SJCRH30 (cell line): ENCODE measurements at regions not wholly inside any gene's neighbourhood (a gene's known extent, or its start where the extent isn't known, plus 50 kb on each side); places are given as distances from the start of the nearest gene placed in this dataset.
"Not testable (repeated sequence)": the region's sequence is repeated elsewhere in the genome, so short reads cannot be mapped to it uniquely, and the experiment has no call there.

Experiments
- DNase-seq, 2 experiments: peaks; one replicate each; pipeline ENCODE4 v3.0.0-alpha.2; 2015 to 2020
- H3K27ac ChIP-seq: fragments of 250-450 bp; sonication (Bioruptor Pico); 2 replicates; pipeline ENCODE4 v1.5.1; 2020; ENCODE audit warnings: mild to moderate bottlenecking, moderate library complexity
- H3K27me3 ChIP-seq: fragments of 250-450 bp; sonication (Bioruptor Pico); 2 replicates; pipeline ENCODE4 v1.5.1; 2020; ENCODE audit warnings: mild to moderate bottlenecking, moderate library complexity
- H3K36me3 ChIP-seq: fragments of 250-450 bp; sonication (Bioruptor Pico); 2 replicates; pipeline ENCODE4 v1.5.1; 2020; ENCODE audit warnings: mild to moderate bottlenecking, moderate library complexity
- H3K4me1 ChIP-seq: fragments of 250-450 bp; sonication (Bioruptor Pico); 2 replicates; pipeline ENCODE4 v1.5.1; 2020; ENCODE audit warnings: mild to moderate bottlenecking, moderate library complexity
- H3K4me3 ChIP-seq: fragments of 250-450 bp; sonication (Bioruptor Pico); 2 replicates; pipeline ENCODE4 v1.5.1; 2020; ENCODE audit warnings: mild to moderate bottlenecking, moderate library complexity
- H3K9me3 ChIP-seq: fragments of 250-450 bp; sonication (Bioruptor Pico); replicated peaks from 2 replicates; pipeline ENCODE4 v1.5.1; 2020; ENCODE audit warnings: mild to moderate bottlenecking, moderate library complexity

DNA sequence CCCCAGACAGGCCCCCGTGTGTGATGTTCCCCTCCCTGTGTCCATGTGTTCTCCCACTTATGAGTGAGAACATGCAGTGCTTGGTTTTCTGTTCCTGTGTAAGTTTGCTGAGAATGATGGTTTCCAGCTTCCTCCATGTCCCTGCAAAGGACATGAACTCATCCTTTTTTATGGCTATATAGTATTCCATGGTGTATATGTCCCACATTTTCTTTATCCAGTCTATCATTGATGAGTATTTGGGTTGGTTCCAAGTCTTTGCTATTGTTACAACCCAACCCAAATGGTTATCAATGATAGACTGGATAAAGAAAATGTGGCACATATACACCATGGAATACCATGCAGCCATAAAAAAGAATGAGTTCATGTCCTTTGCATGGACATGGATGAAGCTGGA lies 184.5 kb downstream of the PDCD6IP start:
- not testable (repeated sequence) for H3K4me1 ChIP-seq, H3K27ac ChIP-seq, H3K4me3 ChIP-seq, DNase-seq, H3K27me3 ChIP-seq, H3K36me3 ChIP-seq, H3K9me3 ChIP-seq

DNA sequence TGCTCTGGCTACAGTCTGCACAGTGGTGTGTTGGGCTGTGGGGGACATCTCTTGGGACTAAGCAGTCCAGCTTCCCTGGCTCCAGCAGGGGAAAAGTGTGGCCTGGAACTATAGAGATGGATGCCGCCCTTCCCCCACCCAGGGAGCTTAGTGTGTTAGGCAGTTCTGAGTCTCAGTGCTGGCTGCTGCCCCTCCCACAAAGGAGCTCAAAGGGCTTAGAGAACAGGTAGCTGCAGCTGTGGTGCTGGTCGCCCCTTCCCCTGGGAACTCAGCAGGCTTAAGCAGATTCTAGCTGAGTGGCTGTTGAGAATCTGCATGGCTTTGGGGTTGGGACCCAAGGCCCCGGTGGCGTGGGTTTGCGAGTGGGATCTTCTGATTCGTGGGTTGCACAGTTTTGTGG lies 190.8 kb downstream of the PDCD6IP start:
- no peak overlapping the region for H3K4me3 ChIP-seq
- H3K27ac ChIP-seq: no peak overlapping the region
- H3K4me1 ChIP-seq: no peaks in the 10 kb centered on the region
- H3K9me3 ChIP-seq: no peaks in the 10 kb centered on the region
- no peak for DNase-seq
- no peaks in the 10 kb centered on the region for H3K27me3 ChIP-seq
- no peaks in the 10 kb centered on the region for H3K36me3 ChIP-seq

DNA sequence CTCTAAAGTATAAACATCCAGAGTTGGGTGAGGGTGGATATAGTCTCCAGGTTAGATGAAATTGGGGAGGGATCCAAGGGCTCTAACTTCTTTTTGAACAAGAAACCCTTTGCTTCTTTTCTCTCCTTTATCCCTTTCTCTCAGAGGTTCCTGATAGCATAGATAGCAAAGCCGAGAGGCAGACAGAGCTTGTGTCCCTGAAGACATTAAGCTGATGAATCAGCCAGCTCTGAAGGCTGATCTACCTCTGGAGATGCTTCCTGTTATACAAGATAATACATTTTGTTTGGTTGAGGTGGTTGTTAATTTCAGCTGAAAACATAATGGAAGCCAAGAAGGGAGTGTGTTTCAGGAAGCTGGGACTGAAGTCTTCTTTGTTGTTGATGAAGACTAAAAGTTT lies 193.2 kb downstream of the PDCD6IP start:
- H3K36me3 ChIP-seq: no peaks in the 10 kb centered on the region
- no peak overlapping the region for H3K4me3 ChIP-seq
- no peaks in the 10 kb centered on the region for H3K4me1 ChIP-seq
- H3K9me3 ChIP-seq: no peaks in the 10 kb centered on the region
- H3K27me3 ChIP-seq: no peaks in the 10 kb centered on the region
- no peak for DNase-seq
- H3K27ac ChIP-seq: no peak overlapping the region

DNA sequence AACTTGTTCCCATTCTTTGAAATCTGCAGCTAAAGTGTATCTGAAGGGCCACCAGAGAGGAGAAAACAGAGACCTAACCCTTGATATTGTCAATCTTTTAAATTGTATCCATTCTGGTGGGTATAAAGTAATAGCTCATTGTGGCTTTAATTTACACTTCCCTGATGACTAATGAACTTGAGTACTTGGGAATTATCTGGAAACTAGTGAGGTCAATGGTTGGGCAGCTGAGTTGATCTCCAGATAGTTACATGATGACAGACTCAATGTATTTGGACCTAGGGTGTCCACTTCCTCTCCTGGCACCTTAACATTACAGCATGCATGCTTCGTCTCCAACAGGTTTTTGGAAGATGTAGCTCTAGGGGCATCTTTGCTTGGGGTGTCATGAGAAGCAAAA lies 195.2 kb downstream of the PDCD6IP start:
- DNase-seq: no peak
- no peaks in the 10 kb centered on the region for H3K27me3 ChIP-seq
- H3K4me3 ChIP-seq: no peak overlapping the region
- no peak overlapping the region for H3K27ac ChIP-seq
- H3K4me1 ChIP-seq: no peaks in the 10 kb centered on the region
- H3K36me3 ChIP-seq: no peaks in the 10 kb centered on the region
- H3K9me3 ChIP-seq: no peaks in the 10 kb centered on the region

DNA sequence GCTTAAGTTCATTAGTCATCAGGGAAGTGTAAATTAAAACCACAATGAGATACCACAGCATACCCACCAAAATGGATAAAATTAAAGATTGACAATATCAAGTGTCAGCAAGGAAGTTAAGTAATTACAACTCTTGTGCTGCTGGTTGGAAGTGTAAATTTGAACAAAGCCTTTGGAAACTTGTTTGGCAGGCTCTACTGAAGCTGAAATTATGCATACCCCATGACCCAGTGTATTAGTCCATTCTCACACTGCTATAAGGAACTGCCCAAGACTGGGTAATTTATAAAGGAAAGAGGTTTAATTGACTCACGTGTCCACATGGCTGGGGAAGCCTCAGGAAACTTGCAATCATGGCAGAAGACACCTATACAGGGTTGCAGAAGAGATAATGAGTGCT lies 196.1 kb downstream of the PDCD6IP start:
- DNase-seq: no peak
- H3K4me3 ChIP-seq: no peak overlapping the region
- H3K27ac ChIP-seq: no peak overlapping the region
- H3K9me3 ChIP-seq: no peaks in the 10 kb centered on the region
- no peaks in the 10 kb centered on the region for H3K27me3 ChIP-seq
- no peaks in the 10 kb centered on the region for H3K36me3 ChIP-seq
- H3K4me1 ChIP-seq: no peaks in the 10 kb centered on the region

DNA sequence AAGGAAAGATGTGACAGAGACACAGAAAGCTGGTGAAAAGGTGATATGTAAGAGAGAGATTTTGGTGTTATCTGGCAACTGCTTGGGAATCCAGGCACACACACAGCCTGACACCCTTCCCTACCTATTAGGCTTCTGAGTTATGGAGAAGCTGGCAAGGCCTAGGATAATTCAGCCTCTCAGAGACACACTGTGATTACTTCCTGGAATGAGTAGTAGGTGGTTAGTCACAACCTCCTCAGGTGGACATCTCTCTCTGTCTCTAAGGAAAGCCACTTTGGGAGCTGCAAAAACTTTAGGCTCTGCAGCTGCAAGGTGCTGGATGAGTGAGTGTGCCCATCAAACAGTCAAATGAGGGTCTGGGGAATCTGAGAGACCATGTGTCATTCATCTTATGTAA lies 201.9 kb downstream of the PDCD6IP start:
- Histone ChIP-seq H3K4me3 (no peak overlapping the region), H3K27me3 (no peaks in the 10 kb centered on the region), H3K9me3 (no peaks in the 10 kb centered on the region), H3K36me3 (no peaks in the 10 kb centered on the region), H3K27ac (no peak overlapping the region), H3K4me1 (no peaks in the 10 kb centered on the region)
- no peak for DNase-seq

DNA sequence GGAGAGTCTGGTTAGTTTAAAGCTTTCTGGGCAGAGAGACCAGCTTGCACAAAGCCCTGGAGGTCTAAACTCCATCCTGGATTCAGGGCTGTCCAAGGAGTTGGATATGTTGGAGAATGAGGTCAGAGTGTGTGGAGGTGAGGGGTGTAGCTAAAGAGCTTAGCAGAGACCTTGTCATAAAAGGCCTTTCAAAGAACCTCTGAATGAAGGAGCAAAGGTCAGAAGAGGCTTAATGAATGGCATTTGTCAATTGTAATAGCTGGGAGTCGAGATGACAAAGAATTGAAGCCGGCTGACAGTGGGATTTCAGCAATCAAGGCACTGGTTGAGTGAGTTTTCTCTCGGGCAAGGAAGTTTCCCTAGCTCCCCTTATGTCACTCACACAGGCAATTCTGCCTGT lies 202.6 kb downstream of the PDCD6IP start:
- no peak for DNase-seq
- H3K36me3 ChIP-seq: no peaks in the 10 kb centered on the region
- no peaks in the 10 kb centered on the region for H3K9me3 ChIP-seq
- no peak overlapping the region for H3K27ac ChIP-seq
- no peaks in the 10 kb centered on the region for H3K4me1 ChIP-seq
- H3K4me3 ChIP-seq: no peak overlapping the region
- H3K27me3 ChIP-seq: no peaks in the 10 kb centered on the region

DNA sequence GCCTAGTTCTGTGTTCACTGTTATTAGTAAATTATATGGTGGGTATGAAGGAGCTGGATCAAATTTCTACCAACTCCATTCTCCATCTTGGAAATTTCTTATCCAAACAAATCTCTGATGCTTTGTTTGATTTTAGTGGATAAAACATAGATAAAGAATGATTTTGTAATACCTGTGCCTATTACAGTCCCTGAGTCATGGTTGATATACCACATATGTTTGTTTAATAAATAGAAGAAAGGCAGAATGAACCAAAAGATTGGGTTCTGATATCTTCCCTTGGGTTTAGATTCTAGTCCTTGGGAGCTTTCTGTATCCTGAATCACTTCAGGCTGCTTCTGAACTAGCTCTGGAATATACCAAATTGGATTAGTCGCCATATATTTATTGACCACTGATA lies 203.6 kb downstream of the PDCD6IP start:
- no peaks in the 10 kb centered on the region for H3K36me3 ChIP-seq
- no peaks in the 10 kb centered on the region for H3K4me1 ChIP-seq
- H3K27ac ChIP-seq: no peak overlapping the region
- H3K27me3 ChIP-seq: no peaks in the 10 kb centered on the region
- no peak for DNase-seq
- H3K9me3 ChIP-seq: no peaks in the 10 kb centered on the region
- no peak overlapping the region for H3K4me3 ChIP-seq

DNA sequence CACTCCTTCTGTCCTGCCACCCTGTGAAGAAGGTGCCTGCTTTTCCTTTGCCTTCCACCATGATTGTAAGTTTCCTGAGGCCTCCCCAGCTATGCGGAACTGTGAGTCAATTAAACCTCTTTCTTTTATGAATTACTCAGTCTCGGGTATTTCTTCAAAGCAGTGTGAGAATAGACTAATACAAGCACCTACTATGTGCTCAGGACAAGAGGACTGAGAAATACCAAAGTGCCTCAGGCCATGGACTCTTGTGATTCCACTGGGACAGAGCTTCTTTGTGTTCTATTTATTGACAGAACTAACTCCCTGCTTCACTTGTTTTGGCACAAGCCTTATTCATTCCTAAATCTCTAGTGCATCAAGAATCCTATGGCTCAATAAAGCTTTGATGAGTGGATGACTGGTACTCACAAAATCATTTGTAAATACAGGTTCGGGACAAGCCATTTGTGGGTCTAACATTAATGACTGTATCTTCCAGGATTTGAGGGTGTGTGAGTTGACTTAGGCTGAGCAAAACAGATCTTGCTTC lies 204.2 kb downstream of the PDCD6IP start:
- DNase-seq: no peak

DNA sequence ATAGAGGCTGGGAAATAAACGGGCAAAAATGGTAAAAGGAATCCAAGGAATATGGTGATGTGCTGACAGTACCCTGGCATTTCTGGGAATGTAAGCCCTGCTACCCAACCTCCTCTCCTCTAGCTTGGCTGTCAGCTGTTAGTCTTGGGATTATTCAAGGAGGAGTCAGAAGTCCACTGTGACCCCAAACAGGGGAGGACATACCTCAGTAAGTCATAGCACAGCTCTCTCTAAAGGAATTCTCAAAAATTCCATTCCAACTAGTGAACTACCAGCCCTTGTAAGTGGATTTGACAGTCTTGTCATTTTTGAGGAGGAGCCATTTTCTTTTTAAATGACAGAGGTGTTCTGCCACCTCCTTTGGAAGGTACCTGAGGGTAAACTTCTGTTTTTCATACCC lies 207.5 kb downstream of the PDCD6IP start:
- no peak overlapping the region for H3K4me3 ChIP-seq
- no peaks in the 10 kb centered on the region for H3K9me3 ChIP-seq
- H3K36me3 ChIP-seq: no peaks in the 10 kb centered on the region
- H3K4me1 ChIP-seq: no peaks in the 10 kb centered on the region
- no peaks in the 10 kb centered on the region for H3K27me3 ChIP-seq
- no peak overlapping the region for H3K27ac ChIP-seq
- DNase-seq: no peak

More for the DNA sequence above, 204.2 kb downstream of the PDCD6IP start:
- H3K27ac ChIP-seq: no peak overlapping the region
- no peaks in the 10 kb centered on the region for H3K9me3 ChIP-seq
- H3K4me3 ChIP-seq: no peak overlapping the region
- no peaks in the 10 kb centered on the region for H3K27me3 ChIP-seq
- H3K4me1 ChIP-seq: no peaks in the 10 kb centered on the region
- no peaks in the 10 kb centered on the region for H3K36me3 ChIP-seq

DNA sequence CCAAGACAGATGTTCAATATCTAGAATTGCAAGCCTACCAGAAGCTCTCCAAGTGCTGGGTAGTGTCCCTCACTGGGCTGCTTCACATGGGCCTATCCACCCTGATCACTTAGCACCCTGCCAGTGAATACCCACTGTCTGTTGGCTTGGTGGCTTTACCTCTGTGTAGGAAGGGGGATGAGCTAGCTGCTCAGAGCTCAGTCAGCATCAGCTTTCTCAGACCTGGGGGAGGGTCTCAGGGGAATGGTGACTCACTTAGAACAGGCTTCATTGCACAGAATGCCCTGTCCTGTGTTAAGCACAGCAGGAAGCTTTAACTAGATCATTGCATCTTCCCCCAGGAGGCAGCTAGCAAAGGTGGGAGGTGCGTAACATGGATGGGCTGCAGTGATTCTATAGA lies 209.8 kb downstream of the PDCD6IP start:
- Histone ChIP-seq H3K9me3 (no peaks in the 10 kb centered on the region), H3K36me3 (no peaks in the 10 kb centered on the region), H3K4me3 (no peak overlapping the region), H3K27me3 (no peaks in the 10 kb centered on the region), H3K4me1 (peaks cover 9% of the 10 kb centered on the region), H3K27ac (no peak overlapping the region)
- no peak for DNase-seq

DNA sequence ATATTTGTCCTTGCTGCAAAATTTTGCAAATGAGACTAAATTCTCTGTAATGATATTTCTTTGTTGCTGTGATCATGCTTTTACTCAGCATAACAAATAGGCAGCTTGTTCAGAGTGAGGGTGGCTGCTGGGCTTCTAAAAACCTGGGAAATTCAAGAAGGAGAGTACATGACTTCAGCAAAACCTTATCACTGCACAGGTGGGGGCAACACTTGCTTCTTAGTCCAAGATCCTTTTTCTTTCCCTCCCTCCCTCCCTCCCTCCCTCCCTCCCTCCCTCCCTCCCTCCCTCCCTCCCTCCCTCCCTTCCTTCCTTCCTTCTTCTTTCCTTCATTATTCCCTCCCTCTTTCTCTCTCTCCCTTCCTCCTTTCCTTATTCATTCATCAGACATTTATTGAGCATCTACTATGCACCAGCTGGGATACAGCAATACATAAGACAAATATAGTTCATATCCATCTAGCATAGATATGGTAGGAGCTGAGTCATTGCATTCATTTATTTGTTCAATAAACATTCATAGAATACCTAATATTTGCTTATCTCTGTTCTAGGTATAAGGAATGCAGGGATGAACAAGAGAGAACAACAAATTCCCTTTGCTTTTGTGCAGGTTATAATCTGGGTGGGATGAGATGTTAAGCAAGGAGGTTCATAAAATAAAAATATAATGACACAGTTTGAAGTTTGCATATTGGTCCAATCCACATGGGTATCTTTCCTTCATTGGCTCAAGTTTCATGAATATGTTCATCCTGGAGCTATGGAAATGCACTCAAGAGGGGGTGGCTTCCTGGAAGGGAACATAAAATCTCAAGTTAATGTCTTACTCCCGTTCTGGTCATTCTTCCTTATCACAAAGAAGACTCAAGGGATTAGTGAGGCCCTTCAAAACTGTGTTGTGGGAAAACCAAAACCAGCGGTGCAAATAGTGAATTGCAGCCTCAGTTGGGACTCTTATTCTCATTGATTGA lies 210.7 kb downstream of the PDCD6IP start:
- Histone ChIP-seq H3K4me3 (no peak overlapping the region), H3K27me3 (no peaks in the 10 kb centered on the region), H3K36me3 (no peaks in the 10 kb centered on the region), H3K27ac (no peak overlapping the region), H3K4me1 (peaks cover 9% of the 10 kb centered on the region), H3K9me3 (no peaks in the 10 kb centered on the region)
- no peak for DNase-seq

DNA sequence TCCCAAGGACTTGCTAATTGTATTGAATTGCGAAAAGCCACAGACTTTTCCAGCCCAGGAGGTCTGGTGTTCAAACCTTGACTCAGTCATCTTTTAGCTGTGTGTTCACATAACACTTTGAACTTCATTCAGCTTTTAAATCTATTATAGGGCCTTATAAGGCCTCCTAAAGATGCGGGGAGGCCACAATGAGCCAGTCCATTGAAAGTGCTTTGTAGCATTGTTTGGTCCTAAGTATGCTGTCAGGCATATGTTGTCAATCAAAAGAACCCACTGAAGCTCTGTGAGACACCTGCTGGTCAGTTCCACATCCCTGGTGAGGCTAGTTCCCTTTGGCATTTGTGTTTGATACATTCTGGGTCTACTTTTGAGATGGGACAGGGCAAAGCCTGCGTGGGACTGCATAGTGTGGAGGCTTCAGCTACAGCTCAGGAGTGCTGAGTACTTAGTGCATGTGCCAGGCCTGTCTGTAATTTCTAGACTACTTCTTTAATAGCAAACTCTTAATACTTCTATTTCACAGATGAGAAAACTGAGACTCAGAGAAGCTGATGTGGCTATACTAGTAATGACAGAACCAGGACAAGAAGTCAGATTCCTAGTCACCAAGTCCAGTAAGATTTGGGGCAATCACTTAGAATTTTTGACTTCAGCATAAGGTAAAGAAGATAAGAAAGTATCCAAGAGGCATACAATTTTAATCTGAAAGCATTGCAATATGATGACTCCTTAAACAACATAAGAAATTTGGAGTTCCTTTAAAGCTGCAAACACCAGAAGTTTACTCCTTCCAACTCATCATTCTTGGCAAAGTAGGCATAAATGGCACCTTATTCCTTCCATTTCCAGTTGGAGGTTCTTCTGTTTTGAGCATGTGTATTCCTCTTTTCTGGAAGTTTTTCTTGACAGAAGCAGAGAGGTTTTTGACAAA lies 213.0 kb downstream of the PDCD6IP start:
- no peaks in the 10 kb centered on the region for H3K27me3 ChIP-seq
- H3K9me3 ChIP-seq: no peaks in the 10 kb centered on the region
- no peak overlapping the region for H3K4me3 ChIP-seq
- no peak overlapping the region for H3K27ac ChIP-seq
- DNase-seq: no peak
- no peaks in the 10 kb centered on the region for H3K36me3 ChIP-seq
- H3K4me1 ChIP-seq: peaks cover 9% of the 10 kb centered on the region

DNA sequence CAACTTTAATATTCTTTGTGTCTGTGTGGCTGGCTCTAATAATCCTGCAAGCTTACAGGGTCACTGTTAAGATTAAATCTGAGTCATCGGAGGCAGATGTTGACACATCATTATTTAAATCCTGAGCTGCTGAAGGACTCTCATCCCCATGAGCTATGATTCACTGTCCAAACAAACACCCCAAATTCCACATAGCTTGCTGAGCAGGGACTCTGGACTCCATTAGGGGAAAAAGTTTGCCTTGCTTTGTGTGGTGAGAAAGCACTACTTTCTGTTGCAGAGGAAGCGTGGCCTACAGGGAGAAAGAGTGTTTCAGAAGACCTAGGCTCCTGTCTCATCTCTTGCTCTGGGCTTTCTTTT lies 213.7 kb downstream of the PDCD6IP start:
- H3K4me3 ChIP-seq: no peak overlapping the region
- no peak overlapping the region for H3K27ac ChIP-seq
- H3K36me3 ChIP-seq: no peaks in the 10 kb centered on the region
- H3K27me3 ChIP-seq: no peaks in the 10 kb centered on the region
- H3K4me1 ChIP-seq: peaks cover 9% of the 10 kb centered on the region
- DNase-seq: peak; percentile 38 to 67
- H3K9me3 ChIP-seq: no peaks in the 10 kb centered on the region
